Panc1 (cell line): ENCODE measurements at regions not wholly inside any gene's neighbourhood (a gene's known extent, or its start where the extent isn't known, plus 50 kb on each side); places are given as distances from the start of the nearest gene placed in this dataset.
"Not testable (repeated sequence)": the region's sequence is repeated elsewhere in the genome, so short reads cannot be mapped to it uniquely, and the experiment has no call there.

Source experiments
- POLR2AphosphoS5 ChIP-seq: IDR thresholded peaks from 2 replicates; pipeline ENCODE4 v1.6.1; 2012; ENCODE audit warnings: mild to moderate bottlenecking, low read depth, low read length, moderate library complexity
- TF ChIP-seq, protein P1 (sequence below): fragments of 450-650 bp; IDR thresholded peaks from 2 replicates; pipeline ENCODE4 v1.5.1; 2017; ENCODE audit warnings: mild to moderate bottlenecking

DNA sequence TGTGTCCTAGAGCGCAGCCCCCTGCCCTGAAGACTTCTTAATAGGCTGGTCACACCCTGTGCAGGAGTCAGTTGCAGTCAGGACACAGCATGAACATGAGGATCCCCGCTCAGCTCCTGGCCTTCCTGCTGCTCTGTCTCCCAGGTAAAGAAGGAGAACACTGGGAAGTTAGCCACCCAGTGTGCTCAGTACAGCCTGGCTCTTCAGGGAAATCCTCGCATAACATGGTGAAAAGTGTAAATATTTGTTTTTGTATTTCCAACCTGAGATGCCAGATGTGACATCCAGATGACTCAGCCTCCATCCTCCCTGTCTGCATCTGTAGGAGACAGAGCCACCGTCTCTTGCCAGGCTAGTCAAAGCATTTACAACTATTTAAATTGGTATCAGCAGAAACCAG, 203.9 kb downstream of the ANKRD36B start:
- TF ChIP-seq, protein P1, sequence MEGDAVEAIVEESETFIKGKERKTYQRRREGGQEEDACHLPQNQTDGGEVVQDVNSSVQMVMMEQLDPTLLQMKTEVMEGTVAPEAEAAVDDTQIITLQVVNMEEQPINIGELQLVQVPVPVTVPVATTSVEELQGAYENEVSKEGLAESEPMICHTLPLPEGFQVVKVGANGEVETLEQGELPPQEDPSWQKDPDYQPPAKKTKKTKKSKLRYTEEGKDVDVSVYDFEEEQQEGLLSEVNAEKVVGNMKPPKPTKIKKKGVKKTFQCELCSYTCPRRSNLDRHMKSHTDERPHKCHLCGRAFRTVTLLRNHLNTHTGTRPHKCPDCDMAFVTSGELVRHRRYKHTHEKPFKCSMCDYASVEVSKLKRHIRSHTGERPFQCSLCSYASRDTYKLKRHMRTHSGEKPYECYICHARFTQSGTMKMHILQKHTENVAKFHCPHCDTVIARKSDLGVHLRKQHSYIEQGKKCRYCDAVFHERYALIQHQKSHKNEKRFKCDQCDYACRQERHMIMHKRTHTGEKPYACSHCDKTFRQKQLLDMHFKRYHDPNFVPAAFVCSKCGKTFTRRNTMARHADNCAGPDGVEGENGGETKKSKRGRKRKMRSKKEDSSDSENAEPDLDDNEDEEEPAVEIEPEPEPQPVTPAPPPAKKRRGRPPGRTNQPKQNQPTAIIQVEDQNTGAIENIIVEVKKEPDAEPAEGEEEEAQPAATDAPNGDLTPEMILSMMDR, result not testable (repeated sequence)
- TF ChIP-seq POLR2AphosphoS5, result not testable (repeated sequence)
